ENCODE measurements at regions not wholly inside any gene's neighbourhood (a gene's known extent, or its start where the extent isn't known, plus 50 kb on each side); places are given as distances from the start of the nearest gene placed in this dataset.
A peak's percentile ranks its signal among the peaks of the same experiment; 100 is the strongest.

GRCh38 chr1:30400507-30400906 lies 322.9 kb downstream of the MATN1 start:
- no peak for DNase-seq

GRCh38 chr1:30399026-30399425 lies 324.4 kb downstream of the MATN1 start:
- no peak for DNase-seq

- DNase-seq = no peak
Measured at GRCh38 chr1:30397576-30397975, 325.8 kb downstream of the MATN1 start.

GRCh38 chr1:30395631-30396030 lies 327.8 kb downstream of the MATN1 start:
- DNase-seq = no peak

GRCh38 chr1:30388386-30388785 lies 335.0 kb downstream of the MATN1 start:
- no peak for DNase-seq

GRCh38 chr1:30386156-30386926 lies 337.0 kb downstream of the MATN1 start:
- no peak for DNase-seq

- no peak for DNase-seq
Measured at GRCh38 chr1:30385246-30385995, 338.0 kb downstream of the MATN1 start.

GRCh38 chr1:30384286-30385245 lies 338.8 kb downstream of the MATN1 start:
- DNase-seq = no peak

- no peak for DNase-seq
Measured at GRCh38 chr1:30383221-30383711, 340.1 kb downstream of the MATN1 start.

GRCh38 chr1:30382496-30382895 lies 340.9 kb downstream of the MATN1 start:
- DNase-seq = no peak

- no peak for DNase-seq
Measured at GRCh38 chr1:30381671-30382365, 341.6 kb downstream of the MATN1 start.

GRCh38 chr1:30381266-30381665 lies 342.1 kb downstream of the MATN1 start:
- DNase-seq = no peak

- DNase-seq = no peak
Measured at GRCh38 chr1:30380625-30380984, 342.8 kb downstream of the MATN1 start.

GRCh38 chr1:30379684-30380624 lies 343.4 kb downstream of the MATN1 start:
- peak; percentile 26 to 54 for DNase-seq

- no peak for DNase-seq
Measured at GRCh38 chr1:30378991-30379581, 344.3 kb downstream of the MATN1 start.

- DNase-seq = no peak
Measured at GRCh38 chr1:30378003-30378596, 345.3 kb downstream of the MATN1 start.

GRCh38 chr1:30377230-30378002 lies 346.0 kb downstream of the MATN1 start:
- no peak for DNase-seq

GRCh38 chr1:30376054-30376697 lies 347.2 kb downstream of the MATN1 start:
- DNase-seq = peak in 1 of 2 donors; percentile 10

GRCh38 chr1:30375156-30375555 lies 348.2 kb downstream of the MATN1 start:
- DNase-seq = peak in 1 of 2 donors; percentile 13
